Transverse colon (tissue), 4 donors: ENCODE measurements at regions not wholly inside any gene's neighbourhood (a gene's known extent, or its start where the extent isn't known, plus 50 kb on each side); places are given as distances from the start of the nearest gene placed in this dataset.

Experiments used
- DNase-seq: peaks from one replicate; pipeline ENCODE4 v3.0.0-alpha.2; 2019
- H3K27ac ChIP-seq, 4 donors: fragments of 200-600 bp; sonication (generic); 2 replicates each; pipeline ENCODE4 v1.5.1; 2016 to 2018; ENCODE audit warnings: inconsistent platforms in 4 of 4
- H3K27me3 ChIP-seq: fragments of 200-600 bp; sonication (generic); 2 replicates; pipeline ENCODE4 v1.5.1; 2017; ENCODE audit warnings: inconsistent platforms
- H3K36me3 ChIP-seq, 4 donors: fragments of 200-600 bp; sonication (generic); 2 replicates each; pipeline ENCODE4 v1.5.1; 2017 to 2019; ENCODE audit warnings: inconsistent platforms in 4 of 4
- H3K4me1 ChIP-seq, 4 donors: fragments of 200-600 bp; sonication (generic); 2 replicates each; pipeline ENCODE4 v1.5.1; 2017 to 2020; ENCODE audit warnings: inconsistent platforms in 4 of 4
- H3K4me3 ChIP-seq, 4 donors: fragments of 200-600 bp; sonication (generic); 1 replicate in 1 of 4; 2 replicates in 3 of 4; pipeline versions ENCODE4 v1.5.1 to v1.6.1; 2017 to 2019; ENCODE audit warnings: inconsistent platforms in 4 of 4
- H3K9me3 ChIP-seq, 2 donors: fragments of 200-600 bp; sonication (generic); 2 replicates each; pipeline ENCODE4 v1.5.1; 2017 to 2019; ENCODE audit warnings: inconsistent platforms in 2 of 2
- CTCF ChIP-seq, 5 experiments: fragments of 200-600 bp in 3 of 5; fragments of 450-650 bp in 2 of 5; sonication (generic) in 3 of 5; IDR thresholded peaks; 1 replicate in 2 of 5; 2 replicates in 3 of 5; pipeline ENCODE4 v1.5.1; 2016 to 2017; ENCODE audit warnings: antibody characterized with exemption in 5 of 5, inconsistent platforms in 3 of 5, mild to moderate bottlenecking in 2 of 5, moderate library complexity in 1 of 5
- EP300 ChIP-seq: sonication (generic); formaldehyde crosslinking; IDR thresholded peaks from one replicate; pipeline ENCODE4 v1.6.1; 2017; ENCODE audit warnings: antibody characterized with exemption, low read depth
- POLR2A ChIP-seq: fragments of 450-650 bp; IDR thresholded peaks from one replicate; pipeline ENCODE4 v1.6.1; 2016; ENCODE audit warnings: antibody characterized with exemption, mild to moderate bottlenecking, moderate library complexity
- POLR2AphosphoS5 ChIP-seq, 3 donors: sonication (generic); formaldehyde crosslinking; IDR thresholded peaks; one replicate each; pipeline ENCODE4 v1.6.1; 2016; ENCODE audit warnings: antibody characterized with exemption in 3 of 3
- WGBS, 2 donors: methylation state at CpG; one replicate each; pipeline ENCODE4 v1.1.5; 2018; ENCODE audit warnings: low coverage in 1 of 2; 5-methylcytosine and 5-hydroxymethylcytosine counted together
- in situ Hi-C, 4 donors: fragments of 200-750 bp; cut with MboI; loops; one replicate each; pipeline versions ENCODE4 v1.15.0 to v1.15.1; 2017; ENCODE audit warnings: low sequenced_read_pairs in 3 of 4, low pct_ligation_motif_present in 1 of 4, low pct_unique_long_range_greater_than_20kb in 1 of 4
- intact Hi-C: fragments of 100-400 bp; cut with DNase I; formaldehyde crosslinking; loops from one replicate; pipeline ENCODE4 v1.15.1; 2023; ENCODE audit warnings: low total_unique reads

DNA sequence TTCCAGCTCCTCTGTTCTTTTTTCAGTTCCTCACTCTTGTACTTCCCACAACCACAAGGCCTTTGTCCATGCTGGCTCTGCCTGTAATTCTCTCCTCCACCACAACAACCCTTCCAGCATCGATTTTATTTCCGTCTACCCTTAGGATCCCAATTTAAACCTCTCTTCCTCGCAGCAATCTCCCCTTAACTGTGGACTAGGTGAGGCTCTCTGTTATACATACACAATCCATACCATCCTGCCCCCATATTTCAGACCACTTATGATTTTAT, 90.4 kb upstream of the ZC3H11B start:
- WGBS, 2 donors, result 60 to 83% methylated on average over 3 of the region's 3 CpGs
- Histone ChIP-seq H3K36me3 (no peaks in the 10 kb centered on the region), H3K27me3 (no peaks in the 10 kb centered on the region), H3K4me1 (no peaks in the 10 kb centered on the region), H3K4me3 (no peak overlapping the region), H3K27ac (no peak overlapping the region), H3K9me3 (no peaks in the 10 kb centered on the region)
- in situ Hi-C loops (no loop called here), intact Hi-C loops (no loop called here)
- no peak for DNase-seq
- no peak for TF ChIP-seq EP300
- no peak for TF ChIP-seq CTCF (IDR thresholded peaks at IDR 0.05)
- TF ChIP-seq POLR2A, result no peak
- no peak for TF ChIP-seq POLR2AphosphoS5 (IDR thresholded peaks at IDR 0.05)

DNA sequence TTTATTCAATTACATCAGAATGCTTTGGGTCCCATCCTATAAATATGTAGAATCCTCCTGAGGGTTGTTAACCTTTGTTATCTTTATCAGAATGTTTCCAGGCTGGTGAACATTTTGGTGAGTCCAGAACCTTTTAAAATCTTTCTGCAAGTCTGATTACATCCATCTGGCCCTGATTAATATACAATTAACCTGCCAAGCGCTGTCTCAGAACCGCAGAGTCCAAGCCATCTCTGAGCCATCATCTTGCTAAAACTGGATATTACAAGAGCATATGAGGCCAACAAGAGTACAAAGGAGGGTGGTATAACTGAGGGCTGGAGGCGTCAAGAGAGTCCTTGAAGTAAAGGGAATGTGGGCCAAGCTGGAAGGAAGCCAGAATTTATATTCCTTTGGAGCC, 88.6 kb upstream of the ZC3H11B start:
- TF ChIP-seq POLR2AphosphoS5 (IDR thresholded peaks at IDR 0.05) (no peak), EP300 (no peak), POLR2A (no peak), CTCF (IDR thresholded peaks at IDR 0.05) (no peak)
- intact Hi-C loops (no loop called here), in situ Hi-C loops (no loop called here)
- Histone ChIP-seq H3K9me3 (no peaks in the 10 kb centered on the region), H3K36me3 (no peaks in the 10 kb centered on the region), H3K4me3 (no peak overlapping the region), H3K27ac (no peak overlapping the region), H3K27me3 (no peaks in the 10 kb centered on the region), H3K4me1 (no peaks in the 10 kb centered on the region)
- 66 to 73% methylated on average over 3 of the region's 3 CpGs for WGBS, 2 donors
- no peak for DNase-seq

- TF ChIP-seq CTCF (IDR thresholded peaks at IDR 0.05) (no peak), POLR2A (no peak)
- Histone ChIP-seq H3K27me3 (no peaks in the 10 kb centered on the region), H3K27ac (no peak overlapping the region), H3K4me3 (no peak overlapping the region), H3K4me1 (no peaks in the 10 kb centered on the region), H3K9me3 (no peaks in the 10 kb centered on the region), H3K36me3 (no peaks in the 10 kb centered on the region)
- WGBS, 2 donors, result 85 to 90% methylated on average over 3 to 5 of the region's 5 CpGs
- DNase-seq, result no peak
- intact Hi-C loops (no loop called here), in situ Hi-C loops (no loop called here)
Measured at GRCh38 chr1:219699870-219700269, 87.0 kb upstream of the ZC3H11B start.

GRCh38 chr1:219697682-219698081, 84.8 kb upstream of the ZC3H11B start:
- Histone ChIP-seq H3K4me3 (no peak overlapping the region), H3K36me3 (no peaks in the 10 kb centered on the region), H3K27ac (no peak overlapping the region), H3K4me1 (no peaks in the 10 kb centered on the region), H3K9me3 (no peaks in the 10 kb centered on the region), H3K27me3 (no peaks in the 10 kb centered on the region)
- in situ Hi-C loops (no loop called here), intact Hi-C loops (no loop called here)
- DNase-seq, result no peak
- WGBS, 2 donors, result 45 to 82% methylated on average over 1 of the region's 1 CpG
- TF ChIP-seq POLR2AphosphoS5 (IDR thresholded peaks at IDR 0.05) (no peak), POLR2A (no peak), EP300 (no peak), CTCF (IDR thresholded peaks at IDR 0.05) (no peak)
